WTC11 (cell line): ENCODE measurements at regions not wholly inside any gene's neighbourhood (a gene's known extent, or its start where the extent isn't known, plus 50 kb on each side); places are given as distances from the start of the nearest gene placed in this dataset.

Source experiments
- ATAC-seq: fragments of 200-7000 bp; cut with Tn5 transposase; 2 replicates; pipeline ENCODE4 v1.10.0; 2021; ENCODE audit warnings: mild to moderate bottlenecking, moderate library complexity
- CTCF ChIA-PET: fragments of 300-600 bp; sonication (Branson Sonifier 250); formaldehyde crosslinking; loops from one replicate; lab custom pipeline; 2021; ENCODE audit warnings: antibody characterized with exemption; lab: Charles Lee
- POLR2A ChIA-PET: fragments of 350-600 bp; sonication (Branson Sonifier 250); formaldehyde crosslinking; loops from one replicate; lab custom pipeline; 2021; ENCODE audit warnings: antibody characterized with exemption; lab: Charles Lee
- DNase-seq: peaks from one replicate; pipeline ENCODE4 v3.0.0; 2021; ENCODE audit warnings: low spot score
- H3K27ac Mint-ChIP-seq: 2 replicates; pipeline ENCODE4 v1.8.0; 2021; ENCODE audit warnings: mixed read lengths
- H3K27me3 Mint-ChIP-seq: 2 replicates; pipeline ENCODE4 v1.8.0; 2021; ENCODE audit warnings: low read depth, mild to moderate bottlenecking, moderate library complexity, mixed read lengths
- H3K36me3 Mint-ChIP-seq: 2 replicates; pipeline ENCODE4 v1.8.0; 2021; ENCODE audit warnings: mixed read lengths
- H3K4me1 Mint-ChIP-seq: 2 replicates; pipeline ENCODE4 v1.8.0; 2022; ENCODE audit warnings: mixed read lengths
- H3K4me3 Mint-ChIP-seq: 2 replicates; pipeline ENCODE4 v1.8.0; 2021; ENCODE audit warnings: mild to moderate bottlenecking, moderate library complexity, mixed read lengths
- H3K9me3 Mint-ChIP-seq: 2 replicates; pipeline ENCODE4 v1.8.0; 2021; ENCODE audit warnings: mixed read lengths
- CDX4 ChIP-seq: fragments of 250-450 bp; sonication (Bioruptor Pico); IDR thresholded peaks from 2 replicates; pipeline ENCODE4 v1.9.0; 2021; ENCODE audit warnings: moderate library complexity, mild to moderate bottlenecking, inconsistent platforms, borderline replicate concordance
- ELF4 ChIP-seq: sonication (generic); formaldehyde crosslinking; IDR thresholded peaks from 2 replicates; pipeline ENCODE4 v1.8.1; 2022; ENCODE audit warnings: low read depth, mild to moderate bottlenecking, moderate library complexity, missing genetic modification reagents
- ERG ChIP-seq: fragments of 250-450 bp; sonication (Bioruptor Pico); IDR thresholded peaks from 2 replicates; pipeline ENCODE4 v1.8.0; 2021; ENCODE audit warnings: mild to moderate bottlenecking
- FOXK1 ChIP-seq: sonication (generic); formaldehyde crosslinking; IDR thresholded peaks from 2 replicates; pipeline ENCODE4 v1.8.0; 2022; ENCODE audit warnings: mild to moderate bottlenecking, moderate library complexity, missing genetic modification reagents
- FOXP4 ChIP-seq: sonication (generic); formaldehyde crosslinking; IDR thresholded peaks from 2 replicates; pipeline ENCODE4 v1.8.0; 2022; ENCODE audit warnings: mild to moderate bottlenecking, missing genetic modification reagents
- JUN ChIP-seq: sonication (generic); formaldehyde crosslinking; IDR thresholded peaks from 2 replicates; pipeline ENCODE4 v1.8.0; 2023; ENCODE audit warnings: mild to moderate bottlenecking, missing genetic modification reagents
- KAT7 ChIP-seq: sonication (generic); formaldehyde crosslinking; IDR thresholded peaks from 2 replicates; pipeline ENCODE4 v1.8.1; 2023; ENCODE audit warnings: missing genetic modification reagents, mild to moderate bottlenecking, borderline replicate concordance
- MAX ChIP-seq: sonication (generic); formaldehyde crosslinking; IDR thresholded peaks from 2 replicates; pipeline ENCODE4 v1.8.0; 2022; ENCODE audit warnings: mild to moderate bottlenecking, missing genetic modification reagents
- MXD4 ChIP-seq: fragments of 250-450 bp; sonication (Bioruptor Pico); IDR thresholded peaks from 2 replicates; pipeline ENCODE4 v1.8.0; 2021; ENCODE audit warnings: mild to moderate bottlenecking, moderate library complexity, borderline replicate concordance
- NFE2L1 ChIP-seq: sonication (generic); formaldehyde crosslinking; IDR thresholded peaks from 2 replicates; pipeline ENCODE4 v1.8.1; 2023; ENCODE audit warnings: missing genetic modification reagents
- NR2C2 ChIP-seq: sonication (generic); formaldehyde crosslinking; IDR thresholded peaks from 2 replicates; pipeline ENCODE4 v1.8.0; 2022; ENCODE audit warnings: mild to moderate bottlenecking, missing genetic modification reagents
- PRRX2 ChIP-seq: fragments of 250-450 bp; sonication (Bioruptor Pico); IDR thresholded peaks from 2 replicates; pipeline ENCODE4 v1.8.0; 2021; ENCODE audit warnings: mild to moderate bottlenecking
- RELA ChIP-seq: sonication (generic); formaldehyde crosslinking; IDR thresholded peaks from 2 replicates; pipeline ENCODE4 v1.8.1; 2022; ENCODE audit warnings: missing genetic modification reagents, mild to moderate bottlenecking, borderline replicate concordance
- SMAD3 ChIP-seq: sonication (generic); formaldehyde crosslinking; IDR thresholded peaks from 2 replicates; pipeline ENCODE4 v1.8.0; 2022; ENCODE audit warnings: missing genetic modification reagents, mild to moderate bottlenecking, borderline replicate concordance
- TCF7 ChIP-seq: sonication (generic); formaldehyde crosslinking; IDR thresholded peaks from 2 replicates; pipeline ENCODE4 v1.8.0; 2022; ENCODE audit warnings: mild to moderate bottlenecking, low read depth, missing genetic modification reagents, moderate library complexity
- TP53 ChIP-seq: sonication (generic); formaldehyde crosslinking; IDR thresholded peaks from 2 replicates; pipeline ENCODE4 v1.8.1; 2023; ENCODE audit warnings: mild to moderate bottlenecking, missing genetic modification reagents
- USF2 ChIP-seq: sonication (generic); formaldehyde crosslinking; IDR thresholded peaks from 2 replicates; pipeline ENCODE4 v1.8.1; 2023; ENCODE audit warnings: mild to moderate bottlenecking, missing genetic modification reagents, moderate library complexity
- ZNF121 ChIP-seq: sonication (generic); formaldehyde crosslinking; IDR thresholded peaks from 2 replicates; pipeline ENCODE4 v1.8.0; 2023; ENCODE audit warnings: missing genetic modification reagents
- ZNF138 ChIP-seq: sonication (generic); formaldehyde crosslinking; conservative IDR thresholded peaks from 2 replicates; pipeline ENCODE4 v1.8.1; 2022; ENCODE audit warnings: mild to moderate bottlenecking, moderate library complexity, missing genetic modification reagents
- ZNF219 ChIP-seq: sonication (generic); formaldehyde crosslinking; IDR thresholded peaks from 2 replicates; pipeline ENCODE4 v1.8.0; 2023; ENCODE audit warnings: missing genetic modification reagents, mild to moderate bottlenecking, borderline replicate concordance
- ZNF232 ChIP-seq: sonication (generic); formaldehyde crosslinking; IDR thresholded peaks from 2 replicates; pipeline ENCODE4 v1.8.0; 2022; ENCODE audit warnings: mild to moderate bottlenecking, missing genetic modification reagents
- ZNF263 ChIP-seq: sonication (generic); formaldehyde crosslinking; IDR thresholded peaks from 2 replicates; pipeline ENCODE4 v1.8.1; 2022; ENCODE audit warnings: low read depth, mild to moderate bottlenecking, moderate library complexity, missing genetic modification reagents
- ZNF416 ChIP-seq: fragments of 250-450 bp; sonication (Bioruptor Pico); IDR thresholded peaks from 2 replicates; pipeline ENCODE4 v1.9.0; 2021; ENCODE audit warnings: mild to moderate bottlenecking, inconsistent platforms
- ZNF671 ChIP-seq: fragments of 250-450 bp; sonication (Bioruptor Pico); IDR thresholded peaks from 2 replicates; pipeline ENCODE4 v1.8.0; 2021; ENCODE audit warnings: mild to moderate bottlenecking
- TF ChIP-seq, protein P1 (sequence below): sonication (generic); formaldehyde crosslinking; conservative IDR thresholded peaks from 2 replicates; pipeline ENCODE4 v1.8.1; 2023; ENCODE audit warnings: mild to moderate bottlenecking, low read depth, missing genetic modification reagents, moderate library complexity
- TF ChIP-seq, protein P2 (sequence below): fragments of 250-450 bp; sonication (Bioruptor Pico); conservative IDR thresholded peaks from 2 replicates; pipeline ENCODE4 v1.9.0; 2021; ENCODE audit warnings: mild to moderate bottlenecking

- TF ChIP-seq ZNF416 (CRISPR knock-in tag), result no peak
- TF ChIP-seq ZNF671 (CRISPR knock-in tag), result no peak
- TF ChIP-seq CDX4 (CRISPR knock-in tag), result no peak
These were observed 181.4 kb downstream of the OSR1 start (continued) for GRCh38 chr2:19176977-19177376.

DNA sequence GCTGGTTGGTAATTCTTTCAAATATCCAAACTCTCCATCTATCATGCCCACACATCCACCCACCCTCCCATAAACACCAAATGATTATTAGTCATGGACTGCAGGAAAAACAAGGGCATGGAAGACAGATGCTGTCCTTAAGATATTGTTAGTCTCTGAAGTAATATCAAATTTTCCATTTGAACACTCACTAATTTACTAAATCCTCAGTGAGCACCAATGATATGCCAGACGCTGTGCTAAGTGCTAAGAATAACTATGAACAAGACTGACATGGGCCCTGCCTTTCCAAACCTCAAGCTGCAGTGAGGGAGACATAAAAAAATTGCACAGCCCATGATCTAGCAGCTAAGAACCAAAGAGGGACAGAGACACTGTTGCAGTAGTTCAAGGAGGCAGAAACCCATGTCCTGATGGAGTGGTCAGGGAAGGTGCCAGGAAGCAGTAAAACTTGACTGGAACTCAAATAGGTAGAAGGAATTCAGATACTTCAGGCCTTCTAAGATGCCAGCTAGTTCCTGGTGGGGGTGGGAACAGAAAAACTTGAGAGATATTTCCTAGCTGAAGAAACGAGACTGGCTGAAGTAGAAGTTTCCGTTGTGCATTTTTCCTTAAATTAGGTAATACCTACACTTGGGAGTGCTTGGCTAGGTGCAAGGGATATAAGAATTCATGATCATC is 182.1 kb downstream of the OSR1 start:
- ChIA-PET POLR2A (no interaction called here), CTCF (no interaction called here)
- ATAC-seq (no peak), DNase-seq (no peak)
- TF ChIP-seq ZNF138 (CRISPR knock-in tag) (no peak), ZNF671 (CRISPR knock-in tag) (no peak), JUN (CRISPR knock-in tag) (no peak), SMAD3 (CRISPR knock-in tag) (no peak), USF2 (CRISPR knock-in tag) (no peak), NFE2L1 (CRISPR knock-in tag) (no peak), TCF7 (CRISPR knock-in tag) (no peak), TP53 (CRISPR knock-in tag) (no peak), ZNF121 (CRISPR knock-in tag) (no peak), ZNF232 (CRISPR knock-in tag) (no peak), MAX (CRISPR knock-in tag) (no peak), NR2C2 (CRISPR knock-in tag) (no peak), ZNF263 (no peak), ERG (CRISPR knock-in tag) (no peak), ZNF219 (no peak), PRRX2 (no peak), FOXK1 (CRISPR knock-in tag) (no peak)
- TF ChIP-seq, protein P1, sequence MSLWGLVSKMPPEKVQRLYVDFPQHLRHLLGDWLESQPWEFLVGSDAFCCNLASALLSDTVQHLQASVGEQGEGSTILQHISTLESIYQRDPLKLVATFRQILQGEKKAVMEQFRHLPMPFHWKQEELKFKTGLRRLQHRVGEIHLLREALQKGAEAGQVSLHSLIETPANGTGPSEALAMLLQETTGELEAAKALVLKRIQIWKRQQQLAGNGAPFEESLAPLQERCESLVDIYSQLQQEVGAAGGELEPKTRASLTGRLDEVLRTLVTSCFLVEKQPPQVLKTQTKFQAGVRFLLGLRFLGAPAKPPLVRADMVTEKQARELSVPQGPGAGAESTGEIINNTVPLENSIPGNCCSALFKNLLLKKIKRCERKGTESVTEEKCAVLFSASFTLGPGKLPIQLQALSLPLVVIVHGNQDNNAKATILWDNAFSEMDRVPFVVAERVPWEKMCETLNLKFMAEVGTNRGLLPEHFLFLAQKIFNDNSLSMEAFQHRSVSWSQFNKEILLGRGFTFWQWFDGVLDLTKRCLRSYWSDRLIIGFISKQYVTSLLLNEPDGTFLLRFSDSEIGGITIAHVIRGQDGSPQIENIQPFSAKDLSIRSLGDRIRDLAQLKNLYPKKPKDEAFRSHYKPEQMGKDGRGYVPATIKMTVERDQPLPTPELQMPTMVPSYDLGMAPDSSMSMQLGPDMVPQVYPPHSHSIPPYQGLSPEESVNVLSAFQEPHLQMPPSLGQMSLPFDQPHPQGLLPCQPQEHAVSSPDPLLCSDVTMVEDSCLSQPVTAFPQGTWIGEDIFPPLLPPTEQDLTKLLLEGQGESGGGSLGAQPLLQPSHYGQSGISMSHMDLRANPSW (CRISPR knock-in tag), result no peak
- peaks cover 23% of the 10 kb centered on the region for H3K9me3 Mint-ChIP-seq
- H3K27me3 Mint-ChIP-seq, result no peaks in the 10 kb centered on the region
- peaks cover 21% of the 10 kb centered on the region for H3K4me1 Mint-ChIP-seq
- H3K27ac Mint-ChIP-seq, result no peak overlapping the region
- peaks cover 13% of the 10 kb centered on the region for H3K36me3 Mint-ChIP-seq
- H3K4me3 Mint-ChIP-seq, result no peak overlapping the region

DNA sequence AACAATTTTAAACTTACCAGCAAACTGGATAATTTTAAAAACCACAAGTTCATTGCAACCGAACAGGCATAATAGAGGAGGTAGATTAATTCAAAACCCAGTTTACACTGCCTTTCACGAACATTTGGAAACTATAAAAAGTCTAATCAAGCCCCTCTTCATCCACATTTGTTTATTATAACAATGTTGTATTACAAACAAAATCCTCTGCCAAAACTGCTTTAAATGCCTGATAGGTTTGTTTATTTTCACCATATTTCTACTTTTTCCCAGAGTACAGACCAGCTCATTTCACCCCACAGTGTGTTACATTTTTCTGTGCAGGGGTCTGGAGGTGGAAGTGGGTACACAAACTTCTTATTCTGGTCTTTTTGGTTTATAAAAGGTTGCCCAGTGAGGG is 184.2 kb downstream of the OSR1 start:
- Mint-ChIP-seq H3K9me3 (peaks cover 16% of the 10 kb centered on the region), H3K27ac (no peak overlapping the region), H3K36me3 (peaks cover 13% of the 10 kb centered on the region), H3K4me1 (peaks cover 28% of the 10 kb centered on the region), H3K27me3 (no peaks in the 10 kb centered on the region), H3K4me3 (no peak overlapping the region)
- POLR2A ChIA-PET, result no interaction called here
- no peak for DNase-seq
- ATAC-seq, result no peak
- CTCF ChIA-PET, result no interaction called here
- TF ChIP-seq MXD4 (CRISPR knock-in tag) (no peak), ELF4 (CRISPR knock-in tag) (no peak), FOXP4 (CRISPR knock-in tag) (no peak), RELA (CRISPR knock-in tag) (no peak), KAT7 (CRISPR knock-in tag) (no peak)
- TF ChIP-seq, protein P2, sequence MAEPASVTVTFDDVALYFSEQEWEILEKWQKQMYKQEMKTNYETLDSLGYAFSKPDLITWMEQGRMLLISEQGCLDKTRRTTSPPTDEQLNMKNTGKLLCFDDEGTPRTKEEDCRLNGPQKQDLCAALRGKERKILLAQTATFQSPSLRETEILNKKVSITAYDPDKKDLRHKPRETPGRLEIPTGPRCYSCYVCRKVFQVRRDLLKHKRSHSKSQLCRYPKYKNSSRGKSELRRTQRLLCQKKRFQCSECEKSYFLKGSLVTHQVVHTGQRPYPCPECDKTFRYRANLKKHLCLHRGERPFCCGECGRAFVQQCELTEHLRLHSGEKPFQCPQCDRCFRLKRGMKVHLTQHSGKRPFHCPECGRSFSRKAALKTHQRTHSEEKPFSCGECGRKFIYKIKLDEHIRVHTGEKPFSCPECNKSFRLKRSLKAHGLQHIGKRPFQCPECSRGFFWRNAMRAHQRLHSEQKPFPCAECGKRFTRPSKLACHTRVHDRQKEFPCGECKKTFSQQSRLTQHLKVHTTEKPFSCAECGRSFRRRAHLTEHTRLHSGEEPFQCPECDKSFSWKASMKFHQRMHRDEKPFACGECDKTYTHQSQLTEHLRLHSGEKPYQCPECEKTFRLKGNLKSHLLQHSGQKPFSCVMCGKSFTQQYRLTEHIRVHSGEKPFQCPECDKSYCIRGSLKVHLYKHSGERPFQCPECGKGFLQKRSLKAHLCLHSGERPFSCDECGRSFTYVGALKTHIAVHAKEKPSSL (CRISPR knock-in tag), result no peak
